ENCODE measurements at regions not wholly inside any gene's neighbourhood (a gene's known extent, or its start where the extent isn't known, plus 50 kb on each side); places are given as distances from the start of the nearest gene placed in this dataset.

- H3K27ac ChIP-seq (ENCODE audit: low read depth in 1 of 2, low read length in 1 of 2) = no peak overlapping the region
- no peaks in the 10 kb centered on the region for H3K4me1 ChIP-seq (ENCODE audit: control insufficient read depth in 5 of 5, insufficient read depth in 5 of 5, low read length in 5 of 5)
- H3K9me3 ChIP-seq (ENCODE audit: control insufficient read depth in 4 of 4, insufficient read depth in 3 of 4, low read length in 3 of 4) = peaks cover 0 to 10% (median 5%) of the 10 kb centered on the region in 4 donors
- no peaks in the 10 kb centered on the region for H3K27me3 ChIP-seq (ENCODE audit: control insufficient read depth in 3 of 3, insufficient read depth in 3 of 3, low read length in 2 of 3)
- ATAC-seq (ENCODE audit: insufficient read depth, low FRiP score) (no peak), DNase-seq (no peak)
- WGBS, 2 donors = 77 to 79% methylated on average over 6 of the region's 6 CpGs
- no peak overlapping the region for H3K4me3 ChIP-seq
- no peaks in the 10 kb centered on the region for H3K36me3 ChIP-seq (ENCODE audit: control insufficient read depth in 4 of 4, insufficient read depth in 4 of 4, low read length in 4 of 4)
- no peak for TF ChIP-seq CTCF (IDR thresholded peaks at IDR 0.05; ENCODE audit: control extremely low read depth, extremely low read depth)
- H3K9ac ChIP-seq (ENCODE audit: insufficient read depth in 1 of 2, low read length in 2 of 2) = no peak overlapping the region
Measured at GRCh38 chr10:127827354-127828140, 65.2 kb downstream of the CLRN3 start.
